ENCODE measurements at regions not wholly inside any gene's neighbourhood (a gene's known extent, or its start where the extent isn't known, plus 50 kb on each side); places are given as distances from the start of the nearest gene placed in this dataset.

- no peaks in the 10 kb centered on the region for H3K9me3 ChIP-seq
- no peaks in the 10 kb centered on the region for H3K27me3 ChIP-seq
- H3K36me3 ChIP-seq: no peaks in the 10 kb centered on the region
- no peak overlapping the region for H3K4me3 ChIP-seq
- TF ChIP-seq POLR2A (IDR thresholded peaks at IDR 0.05) (no peak), CTCF (IDR thresholded peaks at IDR 0.05) (no peak)
- H3K4me1 ChIP-seq: peaks cover 0 to 83% (median 36%) of the 10 kb centered on the region in 4 donors
- no peak for ATAC-seq
- peak overlapping the region in 2 of 3 donors; percentile 93 to 95 for H3K27ac ChIP-seq
- no peak for DNase-seq
- intact Hi-C loops (cut with DNase I): no loop called here
- 71% methylated on average over 5 of the region's 5 CpGs for WGBS (ENCODE audit: insufficient coverage, low coverage, low lambda C conversion rate, missing lambda C conversion rate)
Observed at GRCh38 chr20:50397058-50397457, 113.1 kb upstream of the PTPN1 start.

- Histone ChIP-seq H3K4me1 (peaks cover 0 to 89% (median 35%) of the 10 kb centered on the region in 4 donors), H3K36me3 (no peaks in the 10 kb centered on the region), H3K27me3 (no peaks in the 10 kb centered on the region), H3K27ac (peak overlapping the region; percentile 81 to 95 (median 93)), H3K4me3 (no peak overlapping the region), H3K9me3 (no peaks in the 10 kb centered on the region)
- TF ChIP-seq CTCF (IDR thresholded peaks at IDR 0.05): no peak
- TF ChIP-seq POLR2A (IDR thresholded peaks at IDR 0.05): no peak
- 18% methylated on average over 8 of the region's 8 CpGs for WGBS (ENCODE audit: insufficient coverage, low coverage, low lambda C conversion rate, missing lambda C conversion rate)
- ATAC-seq (peak in 3 of 4 donors; percentile 1 to 8 (median 3)), DNase-seq (peak in 2 of 3 donors; percentile 77)
- intact Hi-C loops (cut with DNase I): no loop called here
Observed at GRCh38 chr20:50398064-50398463, 112.1 kb upstream of the PTPN1 start.

GRCh38 chr20:50398471-50398820 lies 111.7 kb upstream of the PTPN1 start:
- no peaks in the 10 kb centered on the region for H3K36me3 ChIP-seq
- no peak overlapping the region for H3K4me3 ChIP-seq
- H3K4me1 ChIP-seq: peaks cover 0 to 93% (median 34%) of the 10 kb centered on the region in 4 donors
- ATAC-seq (peak in 1 of 4 donors; percentile 0), DNase-seq (no peak)
- intact Hi-C loops (cut with DNase I): no loop called here
- TF ChIP-seq CTCF (IDR thresholded peaks at IDR 0.05) (no peak), POLR2A (IDR thresholded peaks at IDR 0.05) (no peak)
- H3K27me3 ChIP-seq: no peaks in the 10 kb centered on the region
- H3K27ac ChIP-seq: peak overlapping the region; percentile 81 to 95 (median 93)
- no peaks in the 10 kb centered on the region for H3K9me3 ChIP-seq
- 70% methylated on average over 9 of the region's 13 CpGs for WGBS (ENCODE audit: insufficient coverage, low coverage, low lambda C conversion rate, missing lambda C conversion rate)

GRCh38 chr20:50398821-50399554 lies 111.2 kb upstream of the PTPN1 start:
- Histone ChIP-seq H3K4me3 (peak overlapping the region in 1 of 3 donors; percentile 19), H3K36me3 (no peaks in the 10 kb centered on the region), H3K27ac (peak overlapping the region; percentile 81 to 95 (median 93)), H3K27me3 (no peaks in the 10 kb centered on the region), H3K9me3 (no peaks in the 10 kb centered on the region), H3K4me1 (peaks cover 0 to 98% (median 34%) of the 10 kb centered on the region in 4 donors)
- ATAC-seq (peak; percentile 36 to 63 (median 46)), DNase-seq (peak; percentile 89 to 95 (median 91))
- WGBS (ENCODE audit: insufficient coverage, low coverage, low lambda C conversion rate, missing lambda C conversion rate): 28% methylated on average over 4 of the region's 20 CpGs
- intact Hi-C loops (cut with DNase I): no loop called here
- peak; percentile 34 for TF ChIP-seq POLR2A (IDR thresholded peaks at IDR 0.05)
- no peak for TF ChIP-seq CTCF (IDR thresholded peaks at IDR 0.05)

All from right lobe of liver (tissue), 6 donors.